NB4 (cell line): ENCODE measurements at regions not wholly inside any gene's neighbourhood (a gene's known extent, or its start where the extent isn't known, plus 50 kb on each side); places are given as distances from the start of the nearest gene placed in this dataset.

Source experiments
- MYC ChIP-seq: IDR thresholded peaks from 2 replicates; pipeline ENCODE4 v1.6.1; 2011; ENCODE audit warnings: low read depth, low read length
- POLR2A ChIP-seq: IDR thresholded peaks from 2 replicates; pipeline ENCODE4 v1.6.1; 2011; ENCODE audit warnings: mild to moderate bottlenecking; ENCODE audit not compliant: insufficient read length; ENCODE audit errors: extremely low read depth
- TF ChIP-seq, protein P1 (sequence below): IDR thresholded peaks from one replicate; pipeline ENCODE4 v1.5.1; 2012; ENCODE audit warnings: low read depth, low read length
- TF ChIP-seq, protein P2 (sequence below): IDR thresholded peaks from 2 replicates; pipeline ENCODE4 v1.6.1; 2011; ENCODE audit warnings: low read depth, low read length

DNA sequence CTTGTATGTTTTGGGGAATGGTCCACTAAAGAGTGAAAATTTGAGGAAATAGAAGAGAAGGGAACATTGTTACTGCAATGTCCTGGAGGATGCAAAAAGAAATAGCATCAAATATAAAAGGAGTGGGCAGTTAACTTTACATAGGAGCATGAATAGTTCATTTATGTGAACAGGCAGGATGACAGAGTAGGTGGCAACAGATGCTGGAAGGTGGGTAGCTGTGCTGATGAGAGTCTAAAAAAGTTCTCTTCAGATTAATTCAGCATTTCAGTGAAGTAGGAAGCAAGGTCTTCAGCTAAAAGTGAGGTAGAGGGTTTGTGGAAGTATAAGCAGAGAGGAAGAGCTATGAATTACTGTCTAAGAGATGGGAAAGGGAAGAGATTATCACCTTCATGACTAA lies 276.5 kb downstream of the KIF2B start:
- TF ChIP-seq, protein P1, sequence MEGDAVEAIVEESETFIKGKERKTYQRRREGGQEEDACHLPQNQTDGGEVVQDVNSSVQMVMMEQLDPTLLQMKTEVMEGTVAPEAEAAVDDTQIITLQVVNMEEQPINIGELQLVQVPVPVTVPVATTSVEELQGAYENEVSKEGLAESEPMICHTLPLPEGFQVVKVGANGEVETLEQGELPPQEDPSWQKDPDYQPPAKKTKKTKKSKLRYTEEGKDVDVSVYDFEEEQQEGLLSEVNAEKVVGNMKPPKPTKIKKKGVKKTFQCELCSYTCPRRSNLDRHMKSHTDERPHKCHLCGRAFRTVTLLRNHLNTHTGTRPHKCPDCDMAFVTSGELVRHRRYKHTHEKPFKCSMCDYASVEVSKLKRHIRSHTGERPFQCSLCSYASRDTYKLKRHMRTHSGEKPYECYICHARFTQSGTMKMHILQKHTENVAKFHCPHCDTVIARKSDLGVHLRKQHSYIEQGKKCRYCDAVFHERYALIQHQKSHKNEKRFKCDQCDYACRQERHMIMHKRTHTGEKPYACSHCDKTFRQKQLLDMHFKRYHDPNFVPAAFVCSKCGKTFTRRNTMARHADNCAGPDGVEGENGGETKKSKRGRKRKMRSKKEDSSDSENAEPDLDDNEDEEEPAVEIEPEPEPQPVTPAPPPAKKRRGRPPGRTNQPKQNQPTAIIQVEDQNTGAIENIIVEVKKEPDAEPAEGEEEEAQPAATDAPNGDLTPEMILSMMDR: no peak
- TF ChIP-seq MYC (no peak), POLR2A (no peak)
- TF ChIP-seq, protein P2, sequence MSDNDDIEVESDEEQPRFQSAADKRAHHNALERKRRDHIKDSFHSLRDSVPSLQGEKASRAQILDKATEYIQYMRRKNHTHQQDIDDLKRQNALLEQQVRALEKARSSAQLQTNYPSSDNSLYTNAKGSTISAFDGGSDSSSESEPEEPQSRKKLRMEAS: no peak
